HCT116 (cell line): ENCODE measurements at regions not wholly inside any gene's neighbourhood (a gene's known extent, or its start where the extent isn't known, plus 50 kb on each side); places are given as distances from the start of the nearest gene placed in this dataset.

Experiments used
- ATAC-seq: fragments of 200-7000 bp; cut with Tn5 transposase; 2 replicates; pipeline ENCODE4 v1.9.1; 2020; ENCODE audit warnings: mild to moderate bottlenecking, moderate library complexity
- BruUV-seq: library from RNA; stranded (reverse); fragments of 400-500 nt; replicated peaks from 2 replicates; lab custom pipeline; 2021; lab: Mats Ljungman, UMichigan
- CTCF ChIA-PET: fragments of 300-600 bp; sonication (Branson Sonifier 250); formaldehyde crosslinking; loops from one replicate; lab custom pipeline; 2021; ENCODE audit warnings: antibody characterized with exemption; lab: Charles Lee
- POLR2A ChIA-PET: fragments of 300-600, 350-600 bp; sonication (Branson Sonifier 250); formaldehyde crosslinking; loops from one replicate; lab custom pipeline; 2021; ENCODE audit warnings: antibody characterized with exemption; lab: Charles Lee
- RAD21 ChIA-PET, 2 experiments: fragments of 300-600 bp; sonication (Branson Sonifier 250); formaldehyde crosslinking; loops; one replicate each; lab custom pipeline; 2023; ENCODE audit warnings: low total read pairs in 2 of 2; ENCODE audit not compliant: uncharacterized antibody in 2 of 2, unreplicated experiment in 2 of 2, low non-redundant PET in 1 of 2; lab: Charles Lee
- DNase-seq: peaks from one replicate; pipeline ENCODE4 v3.0.0-alpha.2; 2010; ENCODE audit warnings: low read depth, low spot score
- H2AFZ ChIP-seq: fragments of 200-600 bp; shearing (Covaris generic), sonication (generic); 2 replicates; pipeline ENCODE4 v1.6.1; 2017; ENCODE audit warnings: low read depth, mixed run types, mixed read lengths, antibody characterized with exemption, low read length; ENCODE audit not compliant: poor library complexity, severe bottlenecking
- H3K27ac ChIP-seq: 2 replicates; pipeline ENCODE4 v1.5.1; 2012; ENCODE audit warnings: low read depth, low read length
- H3K27me3 ChIP-seq: fragments of 200-600 bp; sonication (generic); 2 replicates; pipeline ENCODE4 v1.6.1; 2016; ENCODE audit warnings: mixed run types, low read length, mixed read lengths; ENCODE audit not compliant: insufficient read depth
- H3K36me3 ChIP-seq, 2 experiments: fragments of 200-500 bp in 1 of 2; fragments of 200-600 bp in 1 of 2; sonication (Bioruptor generic) in 1 of 2; sonication (generic) in 1 of 2; 2 replicates each; pipeline versions ENCODE4 v1.5.1 to v1.6.1; 2014 to 2016; ENCODE audit warnings: low read length in 2 of 2, inconsistent platforms in 1 of 2, mixed read lengths in 1 of 2, mixed run types in 1 of 2; ENCODE audit not compliant: insufficient read depth in 2 of 2, control insufficient read depth in 1 of 2
- H3K4me1 ChIP-seq, 2 experiments: fragments of 200-600 bp in 1 of 2; sonication (generic) in 1 of 2; 2 replicates each; pipeline versions ENCODE4 v1.5.1 to v1.6.1; 2012 to 2017; ENCODE audit warnings: low read length in 2 of 2, inconsistent platforms in 1 of 2, mild to moderate bottlenecking in 1 of 2, mixed read lengths in 1 of 2, mixed run types in 1 of 2, moderate library complexity in 1 of 2; ENCODE audit not compliant: insufficient read depth in 2 of 2, control insufficient read depth in 1 of 2
- H3K4me2 ChIP-seq: fragments of 200-600 bp; sonication (generic); 2 replicates; pipeline ENCODE4 v1.6.1; 2017; ENCODE audit warnings: mixed run types, low read length, mixed read lengths
- H3K4me3 ChIP-seq, 2 experiments: fragments of 200-600 bp in 1 of 2; sonication (generic) in 1 of 2; replicated peaks in 1 of 2; 2 replicates each; pipeline ENCODE4 v1.5.1; 2011 to 2016; ENCODE audit warnings: low read length in 2 of 2, control low read depth in 1 of 2, low read depth in 1 of 2, mild to moderate bottlenecking in 1 of 2, mixed read lengths in 1 of 2, mixed run types in 1 of 2
- H3K79me2 ChIP-seq: fragments of 200-600 bp; sonication (generic); 2 replicates; pipeline ENCODE4 v1.6.1; 2017; ENCODE audit warnings: mild to moderate bottlenecking, mixed run types, low read length, moderate library complexity, mixed read lengths; ENCODE audit not compliant: insufficient read depth
- H3K9ac ChIP-seq: fragments of 200-600 bp; sonication (generic); 2 replicates; pipeline ENCODE4 v1.6.1; 2016; ENCODE audit warnings: low read length, mixed read lengths
- H3K9me2 ChIP-seq: fragments of 200-600 bp; sonication (generic), shearing (Covaris generic); 2 replicates; pipeline ENCODE4 v1.6.1; 2017; ENCODE audit warnings: mixed run types, mild to moderate bottlenecking, moderate library complexity; ENCODE audit not compliant: insufficient read depth
- H3K9me3 ChIP-seq, 2 experiments: fragments of 200-500 bp in 1 of 2; fragments of 200-600 bp in 1 of 2; sonication (Bioruptor generic) in 1 of 2; sonication (generic) in 1 of 2; 2 replicates each; pipeline ENCODE4 v1.6.1; 2014 to 2017; ENCODE audit warnings: low read length in 2 of 2, mixed read lengths in 2 of 2, inconsistent platforms in 1 of 2, low read depth in 1 of 2, mild to moderate bottlenecking in 1 of 2, mixed run types in 1 of 2, moderate library complexity in 1 of 2; ENCODE audit not compliant: control insufficient read depth in 1 of 2, insufficient read depth in 1 of 2
- H4K20me1 ChIP-seq: fragments of 200-600 bp; sonication (generic), shearing (Covaris generic); 2 replicates; pipeline ENCODE4 v1.6.1; 2017; ENCODE audit warnings: mixed run types, mild to moderate bottlenecking, moderate library complexity; ENCODE audit not compliant: insufficient read depth
- ATF3 ChIP-seq: IDR thresholded peaks from 2 replicates; pipeline ENCODE4 v1.6.1; 2012
- CBX3 ChIP-seq: IDR thresholded peaks from 2 replicates; pipeline ENCODE4 v1.6.1; 2012; ENCODE audit warnings: low read depth
- ELF1 ChIP-seq: IDR thresholded peaks from 2 replicates; pipeline ENCODE4 v1.6.1; 2012; ENCODE audit warnings: low read depth, borderline replicate concordance
- EZH2 ChIP-seq: fragments of 200-600 bp; sonication (generic); IDR thresholded peaks from 2 replicates; pipeline ENCODE4 v1.6.1; 2017; ENCODE audit warnings: antibody characterized with exemption, mixed run types
- EZH2phosphoT487 ChIP-seq: fragments of 200-600 bp; IDR thresholded peaks from 2 replicates; pipeline ENCODE4 v1.6.1; 2018; ENCODE audit warnings: antibody characterized with exemption, borderline replicate concordance
- JUND ChIP-seq: IDR thresholded peaks from 2 replicates; pipeline ENCODE4 v1.6.1; 2012
- RAD21 ChIP-seq: IDR thresholded peaks from 2 replicates; pipeline ENCODE4 v1.6.1; 2012; ENCODE audit warnings: low read depth, mild to moderate bottlenecking
- SIN3A ChIP-seq: IDR thresholded peaks from 2 replicates; pipeline ENCODE4 v1.6.1; 2012; ENCODE audit warnings: low read depth
- SP1 ChIP-seq: IDR thresholded peaks from 2 replicates; pipeline ENCODE4 v1.6.1; 2012; ENCODE audit warnings: low read depth
- intact Hi-C: fragments of 100-400 bp; cut with micrococcal nuclease; formaldehyde crosslinking; loops from 2 replicates; pipeline ENCODE4 v1.10.0; 2022
- TF ChIP-seq, protein P1 (sequence below): IDR thresholded peaks from 2 replicates; pipeline ENCODE4 v1.6.1; 2011; ENCODE audit warnings: mild to moderate bottlenecking, low read length, moderate library complexity; ENCODE audit not compliant: insufficient replicate concordance; ENCODE audit errors: extremely low read depth
- TF ChIP-seq, protein P2 (sequence below), 3 experiments: fragments of 200-600 bp in 1 of 3; sonication (generic) in 1 of 3; IDR thresholded peaks in 2 of 3; conservative IDR thresholded peaks in 1 of 3; 2 replicates each; pipeline ENCODE4 v1.5.1; 2012 to 2017; ENCODE audit warnings: low read depth in 2 of 3, low read length in 2 of 3, antibody characterized with exemption in 1 of 3, borderline replicate concordance in 1 of 3, control low read depth in 1 of 3, mild to moderate bottlenecking in 1 of 3, mixed read lengths in 1 of 3, mixed run types in 1 of 3, moderate library complexity in 1 of 3; ENCODE audit not compliant: insufficient read depth in 1 of 3

DNA sequence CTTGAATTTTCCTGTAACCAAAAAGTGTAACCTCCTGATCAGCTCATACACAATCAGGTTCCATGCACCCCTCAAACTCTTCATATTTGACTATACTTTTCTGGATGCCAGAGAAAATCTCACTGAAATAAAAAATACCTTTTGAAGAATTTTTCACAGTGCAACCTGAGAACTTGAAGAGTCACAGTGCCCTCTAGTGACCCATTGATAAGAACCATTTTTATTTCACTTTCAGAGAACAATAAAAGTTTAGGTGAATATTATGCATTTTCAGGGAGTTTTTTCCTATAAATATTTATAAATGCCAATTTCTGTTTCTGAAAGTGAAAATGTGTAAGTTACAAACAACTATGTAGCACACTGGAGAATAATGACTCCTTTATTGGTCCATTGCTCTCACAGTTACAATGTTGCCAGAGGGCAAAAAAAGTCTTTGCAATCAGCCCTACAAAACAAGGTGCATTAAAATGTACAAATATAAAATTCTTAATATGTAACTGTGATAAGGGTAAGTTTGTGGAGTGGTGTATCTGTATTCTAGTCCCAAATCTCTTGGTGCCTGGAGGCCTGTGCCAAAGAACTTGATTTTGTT lies 153.6 kb upstream of the INTU start:
- H3K4me3 ChIP-seq: no peak overlapping the region
- POLR2A ChIA-PET: no interaction called here
- RAD21 ChIA-PET: no interaction called here
- no peak overlapping the region for H3K27ac ChIP-seq
- no peak overlapping the region for H3K4me2 ChIP-seq
- H3K36me3 ChIP-seq: no peaks in the 10 kb centered on the region
- TF ChIP-seq SP1 (no peak), SIN3A (no peak), CBX3 (no peak), ATF3 (no peak), EZH2 (no peak), EZH2phosphoT487 (no peak), JUND (no peak), RAD21 (peak; percentile 75), ELF1 (no peak)
- TF ChIP-seq, protein P1, sequence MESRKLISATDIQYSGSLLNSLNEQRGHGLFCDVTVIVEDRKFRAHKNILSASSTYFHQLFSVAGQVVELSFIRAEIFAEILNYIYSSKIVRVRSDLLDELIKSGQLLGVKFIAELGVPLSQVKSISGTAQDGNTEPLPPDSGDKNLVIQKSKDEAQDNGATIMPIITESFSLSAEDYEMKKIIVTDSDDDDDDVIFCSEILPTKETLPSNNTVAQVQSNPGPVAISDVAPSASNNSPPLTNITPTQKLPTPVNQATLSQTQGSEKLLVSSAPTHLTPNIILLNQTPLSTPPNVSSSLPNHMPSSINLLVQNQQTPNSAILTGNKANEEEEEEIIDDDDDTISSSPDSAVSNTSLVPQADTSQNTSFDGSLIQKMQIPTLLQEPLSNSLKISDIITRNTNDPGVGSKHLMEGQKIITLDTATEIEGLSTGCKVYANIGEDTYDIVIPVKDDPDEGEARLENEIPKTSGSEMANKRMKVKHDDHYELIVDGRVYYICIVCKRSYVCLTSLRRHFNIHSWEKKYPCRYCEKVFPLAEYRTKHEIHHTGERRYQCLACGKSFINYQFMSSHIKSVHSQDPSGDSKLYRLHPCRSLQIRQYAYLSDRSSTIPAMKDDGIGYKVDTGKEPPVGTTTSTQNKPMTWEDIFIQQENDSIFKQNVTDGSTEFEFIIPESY: no peak
- TF ChIP-seq, protein P2, sequence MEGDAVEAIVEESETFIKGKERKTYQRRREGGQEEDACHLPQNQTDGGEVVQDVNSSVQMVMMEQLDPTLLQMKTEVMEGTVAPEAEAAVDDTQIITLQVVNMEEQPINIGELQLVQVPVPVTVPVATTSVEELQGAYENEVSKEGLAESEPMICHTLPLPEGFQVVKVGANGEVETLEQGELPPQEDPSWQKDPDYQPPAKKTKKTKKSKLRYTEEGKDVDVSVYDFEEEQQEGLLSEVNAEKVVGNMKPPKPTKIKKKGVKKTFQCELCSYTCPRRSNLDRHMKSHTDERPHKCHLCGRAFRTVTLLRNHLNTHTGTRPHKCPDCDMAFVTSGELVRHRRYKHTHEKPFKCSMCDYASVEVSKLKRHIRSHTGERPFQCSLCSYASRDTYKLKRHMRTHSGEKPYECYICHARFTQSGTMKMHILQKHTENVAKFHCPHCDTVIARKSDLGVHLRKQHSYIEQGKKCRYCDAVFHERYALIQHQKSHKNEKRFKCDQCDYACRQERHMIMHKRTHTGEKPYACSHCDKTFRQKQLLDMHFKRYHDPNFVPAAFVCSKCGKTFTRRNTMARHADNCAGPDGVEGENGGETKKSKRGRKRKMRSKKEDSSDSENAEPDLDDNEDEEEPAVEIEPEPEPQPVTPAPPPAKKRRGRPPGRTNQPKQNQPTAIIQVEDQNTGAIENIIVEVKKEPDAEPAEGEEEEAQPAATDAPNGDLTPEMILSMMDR (IDR thresholded peaks at IDR 0.05 in 2 of 3, conservative IDR thresholded peaks at IDR 0.05 in 1 of 3; ENCODE audit: borderline replicate concordance in 1 of 3, insufficient read depth in 1 of 3, low read depth in 2 of 3, low read length in 2 of 3): peak; percentile 42 to 77 (median 44); a peak in 5 of 6 replicates
- H3K9ac ChIP-seq: no peak overlapping the region
- CTCF ChIA-PET: no interaction called here
- peak overlapping the region; percentile 50 for H2AFZ ChIP-seq
- DNase-seq (peak; percentile 39), ATAC-seq (peak; percentile 54; the same call in 1 of the 2 replicates)
- BruUV-seq: no TSS peak
- no peaks in the 10 kb centered on the region for H3K27me3 ChIP-seq
- H3K79me2 ChIP-seq: no peaks in the 10 kb centered on the region
- H3K9me2 ChIP-seq: no peaks in the 10 kb centered on the region
- intact Hi-C loops: no loop called here
- H3K4me1 ChIP-seq: no peaks in the 10 kb centered on the region
- no peaks in the 10 kb centered on the region for H4K20me1 ChIP-seq
- no peaks in the 10 kb centered on the region for H3K9me3 ChIP-seq
